ENCODE measurements at regions not wholly inside any gene's neighbourhood (a gene's known extent, or its start where the extent isn't known, plus 50 kb on each side); places are given as distances from the start of the nearest gene placed in this dataset.

DNA sequence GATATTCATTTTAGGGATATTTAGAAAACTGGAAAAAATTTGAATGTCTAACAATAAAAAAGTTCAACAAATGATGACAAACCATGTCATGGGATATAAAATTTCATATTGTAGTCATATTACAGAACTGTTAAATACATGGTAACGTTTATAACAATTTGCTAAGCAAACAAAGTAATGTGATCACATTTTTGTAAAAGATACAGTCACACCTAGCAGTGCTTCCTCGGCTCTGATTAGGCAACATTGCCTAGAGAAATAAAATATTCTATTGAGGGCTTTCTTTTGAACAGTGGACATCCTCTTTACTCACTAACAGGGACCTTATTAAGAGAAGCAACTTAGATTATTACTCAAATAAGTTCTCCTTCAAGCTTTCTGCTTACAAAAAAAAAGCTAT is 605.5 kb downstream of the GATA3 start:
- no peak overlapping the region for H3K27ac ChIP-seq (ENCODE audit: low read depth in 1 of 2, low read length in 2 of 2)
- H3K4me1 ChIP-seq (ENCODE audit: control insufficient read depth in 4 of 4, insufficient read depth in 4 of 4, low read length in 3 of 4), result no peaks in the 10 kb centered on the region
- DNase-seq (ENCODE audit: low spot score), result no peak
- H3K27me3 ChIP-seq (ENCODE audit: control insufficient read depth in 4 of 4, insufficient read depth in 4 of 4, low read length in 3 of 4), result peaks cover 0 to 3% (median 0%) of the 10 kb centered on the region in 4 donors
- no peaks in the 10 kb centered on the region for H3K36me3 ChIP-seq (ENCODE audit: control insufficient read depth in 4 of 4, insufficient read depth in 3 of 4, low read depth in 1 of 4, low read length in 3 of 4)
- WGBS, result 46% methylated on average over 2 of the region's 2 CpGs
- TF ChIP-seq, protein P1, sequence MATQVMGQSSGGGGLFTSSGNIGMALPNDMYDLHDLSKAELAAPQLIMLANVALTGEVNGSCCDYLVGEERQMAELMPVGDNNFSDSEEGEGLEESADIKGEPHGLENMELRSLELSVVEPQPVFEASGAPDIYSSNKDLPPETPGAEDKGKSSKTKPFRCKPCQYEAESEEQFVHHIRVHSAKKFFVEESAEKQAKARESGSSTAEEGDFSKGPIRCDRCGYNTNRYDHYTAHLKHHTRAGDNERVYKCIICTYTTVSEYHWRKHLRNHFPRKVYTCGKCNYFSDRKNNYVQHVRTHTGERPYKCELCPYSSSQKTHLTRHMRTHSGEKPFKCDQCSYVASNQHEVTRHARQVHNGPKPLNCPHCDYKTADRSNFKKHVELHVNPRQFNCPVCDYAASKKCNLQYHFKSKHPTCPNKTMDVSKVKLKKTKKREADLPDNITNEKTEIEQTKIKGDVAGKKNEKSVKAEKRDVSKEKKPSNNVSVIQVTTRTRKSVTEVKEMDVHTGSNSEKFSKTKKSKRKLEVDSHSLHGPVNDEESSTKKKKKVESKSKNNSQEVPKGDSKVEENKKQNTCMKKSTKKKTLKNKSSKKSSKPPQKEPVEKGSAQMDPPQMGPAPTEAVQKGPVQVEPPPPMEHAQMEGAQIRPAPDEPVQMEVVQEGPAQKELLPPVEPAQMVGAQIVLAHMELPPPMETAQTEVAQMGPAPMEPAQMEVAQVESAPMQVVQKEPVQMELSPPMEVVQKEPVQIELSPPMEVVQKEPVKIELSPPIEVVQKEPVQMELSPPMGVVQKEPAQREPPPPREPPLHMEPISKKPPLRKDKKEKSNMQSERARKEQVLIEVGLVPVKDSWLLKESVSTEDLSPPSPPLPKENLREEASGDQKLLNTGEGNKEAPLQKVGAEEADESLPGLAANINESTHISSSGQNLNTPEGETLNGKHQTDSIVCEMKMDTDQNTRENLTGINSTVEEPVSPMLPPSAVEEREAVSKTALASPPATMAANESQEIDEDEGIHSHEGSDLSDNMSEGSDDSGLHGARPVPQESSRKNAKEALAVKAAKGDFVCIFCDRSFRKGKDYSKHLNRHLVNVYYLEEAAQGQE (IDR thresholded peaks at IDR 0.05), result no peak
- H3K9ac ChIP-seq (ENCODE audit: low read depth in 1 of 2, low read length in 2 of 2), result no peak overlapping the region
- H3K9me3 ChIP-seq (ENCODE audit: control insufficient read depth in 4 of 4, low read length in 3 of 4), result no peaks in the 10 kb centered on the region
- H3K4me3 ChIP-seq (ENCODE audit: low read depth in 1 of 3, low read length in 3 of 3), result no peak overlapping the region

DNA sequence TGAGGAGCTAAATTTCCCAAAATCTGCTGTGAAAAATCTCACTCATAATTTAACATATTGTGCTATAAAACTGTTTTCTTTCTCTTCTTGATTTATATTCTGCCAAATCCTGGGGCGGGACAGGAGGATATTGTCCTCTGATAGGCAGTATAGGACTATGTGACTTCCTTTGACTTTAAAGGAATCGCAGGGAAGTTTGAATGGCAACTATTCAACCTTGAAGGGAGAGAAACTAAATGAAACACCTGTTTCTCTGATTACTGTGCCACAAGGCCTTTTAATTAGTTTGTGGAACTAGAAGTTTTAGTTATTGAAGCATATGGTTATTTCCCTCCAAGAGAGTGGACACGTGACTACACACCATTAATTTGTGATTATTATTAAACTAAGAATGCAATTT is 607.4 kb downstream of the GATA3 start:
- no peaks in the 10 kb centered on the region for H3K36me3 ChIP-seq (ENCODE audit: control insufficient read depth in 4 of 4, insufficient read depth in 3 of 4, low read depth in 1 of 4, low read length in 3 of 4)
- no peaks in the 10 kb centered on the region for H3K9me3 ChIP-seq (ENCODE audit: control insufficient read depth in 4 of 4, low read length in 3 of 4)
- no peak overlapping the region for H3K9ac ChIP-seq (ENCODE audit: low read depth in 1 of 2, low read length in 2 of 2)
- no peaks in the 10 kb centered on the region for H3K4me1 ChIP-seq (ENCODE audit: control insufficient read depth in 4 of 4, insufficient read depth in 4 of 4, low read length in 3 of 4)
- TF ChIP-seq, protein P2, sequence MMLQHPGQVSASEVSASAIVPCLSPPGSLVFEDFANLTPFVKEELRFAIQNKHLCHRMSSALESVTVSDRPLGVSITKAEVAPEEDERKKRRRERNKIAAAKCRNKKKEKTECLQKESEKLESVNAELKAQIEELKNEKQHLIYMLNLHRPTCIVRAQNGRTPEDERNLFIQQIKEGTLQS (IDR thresholded peaks at IDR 0.05), result no peak
- TF ChIP-seq SP1 (IDR thresholded peaks at IDR 0.05) (no peak), RXRA (IDR thresholded peaks at IDR 0.05) (no peak), YY1 (IDR thresholded peaks at IDR 0.05) (no peak), EGR1 (IDR thresholded peaks at IDR 0.05; ENCODE audit: low read depth in 2 of 2) (no peak), FOXA1 (IDR thresholded peaks at IDR 0.05) (no peak), TAF1 (conservative IDR thresholded peaks at IDR 0.05) (no peak), GABPA (IDR thresholded peaks at IDR 0.05 in 1 of 2, conservative IDR thresholded peaks at IDR 0.05 in 1 of 2) (no peak), JUND (IDR thresholded peaks at IDR 0.05) (no peak), HNF4A (conservative IDR thresholded peaks at IDR 0.05) (no peak), RAD21 (IDR thresholded peaks at IDR 0.05) (no peak), HNF4G (IDR thresholded peaks at IDR 0.05) (no peak)
- TF ChIP-seq, protein P3, sequence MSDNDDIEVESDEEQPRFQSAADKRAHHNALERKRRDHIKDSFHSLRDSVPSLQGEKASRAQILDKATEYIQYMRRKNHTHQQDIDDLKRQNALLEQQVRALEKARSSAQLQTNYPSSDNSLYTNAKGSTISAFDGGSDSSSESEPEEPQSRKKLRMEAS (IDR thresholded peaks at IDR 0.05), result no peak
- TF ChIP-seq, protein P4, sequence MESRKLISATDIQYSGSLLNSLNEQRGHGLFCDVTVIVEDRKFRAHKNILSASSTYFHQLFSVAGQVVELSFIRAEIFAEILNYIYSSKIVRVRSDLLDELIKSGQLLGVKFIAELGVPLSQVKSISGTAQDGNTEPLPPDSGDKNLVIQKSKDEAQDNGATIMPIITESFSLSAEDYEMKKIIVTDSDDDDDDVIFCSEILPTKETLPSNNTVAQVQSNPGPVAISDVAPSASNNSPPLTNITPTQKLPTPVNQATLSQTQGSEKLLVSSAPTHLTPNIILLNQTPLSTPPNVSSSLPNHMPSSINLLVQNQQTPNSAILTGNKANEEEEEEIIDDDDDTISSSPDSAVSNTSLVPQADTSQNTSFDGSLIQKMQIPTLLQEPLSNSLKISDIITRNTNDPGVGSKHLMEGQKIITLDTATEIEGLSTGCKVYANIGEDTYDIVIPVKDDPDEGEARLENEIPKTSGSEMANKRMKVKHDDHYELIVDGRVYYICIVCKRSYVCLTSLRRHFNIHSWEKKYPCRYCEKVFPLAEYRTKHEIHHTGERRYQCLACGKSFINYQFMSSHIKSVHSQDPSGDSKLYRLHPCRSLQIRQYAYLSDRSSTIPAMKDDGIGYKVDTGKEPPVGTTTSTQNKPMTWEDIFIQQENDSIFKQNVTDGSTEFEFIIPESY (IDR thresholded peaks at IDR 0.05), result no peak
- TF ChIP-seq, protein P5, sequence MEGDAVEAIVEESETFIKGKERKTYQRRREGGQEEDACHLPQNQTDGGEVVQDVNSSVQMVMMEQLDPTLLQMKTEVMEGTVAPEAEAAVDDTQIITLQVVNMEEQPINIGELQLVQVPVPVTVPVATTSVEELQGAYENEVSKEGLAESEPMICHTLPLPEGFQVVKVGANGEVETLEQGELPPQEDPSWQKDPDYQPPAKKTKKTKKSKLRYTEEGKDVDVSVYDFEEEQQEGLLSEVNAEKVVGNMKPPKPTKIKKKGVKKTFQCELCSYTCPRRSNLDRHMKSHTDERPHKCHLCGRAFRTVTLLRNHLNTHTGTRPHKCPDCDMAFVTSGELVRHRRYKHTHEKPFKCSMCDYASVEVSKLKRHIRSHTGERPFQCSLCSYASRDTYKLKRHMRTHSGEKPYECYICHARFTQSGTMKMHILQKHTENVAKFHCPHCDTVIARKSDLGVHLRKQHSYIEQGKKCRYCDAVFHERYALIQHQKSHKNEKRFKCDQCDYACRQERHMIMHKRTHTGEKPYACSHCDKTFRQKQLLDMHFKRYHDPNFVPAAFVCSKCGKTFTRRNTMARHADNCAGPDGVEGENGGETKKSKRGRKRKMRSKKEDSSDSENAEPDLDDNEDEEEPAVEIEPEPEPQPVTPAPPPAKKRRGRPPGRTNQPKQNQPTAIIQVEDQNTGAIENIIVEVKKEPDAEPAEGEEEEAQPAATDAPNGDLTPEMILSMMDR (IDR thresholded peaks at IDR 0.05; ENCODE audit: low read depth, low read length, missing input control), result no peak
- TF ChIP-seq, protein P1 (IDR thresholded peaks at IDR 0.05), result no peak
- 68% methylated on average over 3 of the region's 3 CpGs for whole genome bisulfite sequencing
- no peak overlapping the region for H3K4me3 ChIP-seq (ENCODE audit: low read depth in 1 of 3, low read length in 3 of 3)
- H3K27me3 ChIP-seq (ENCODE audit: control insufficient read depth in 4 of 4, insufficient read depth in 4 of 4, low read length in 3 of 4), result peaks cover 0 to 3% (median 0%) of the 10 kb centered on the region in 4 donors
- DNase-seq (ENCODE audit: low spot score), result no peak
- no peak overlapping the region for H3K27ac ChIP-seq (ENCODE audit: low read depth in 1 of 2, low read length in 2 of 2)
